Neural cell (in vitro differentiated cells): ENCODE measurements at regions not wholly inside any gene's neighbourhood (a gene's known extent, or its start where the extent isn't known, plus 50 kb on each side); places are given as distances from the start of the nearest gene placed in this dataset.

Source experiments
- H2AFZ ChIP-seq: fragments of 200-600, 300-800 bp; sonication (generic), shearing (Covaris generic); 2 replicates; pipeline ENCODE4 v1.6.0; 2014; ENCODE audit warnings: low read depth, mild to moderate bottlenecking, antibody characterized with exemption, low read length, moderate library complexity
- H3F3A ChIP-seq: fragments of 200-600 bp; shearing (Covaris generic); 2 replicates; pipeline ENCODE4 v1.6.1; 2016; ENCODE audit warnings: mild to moderate bottlenecking, moderate library complexity, mixed read lengths, antibody characterized with exemption, low read length; ENCODE audit not compliant: insufficient read depth, poor library complexity, severe bottlenecking
- H3K27ac ChIP-seq: fragments of 200-600, 300-800 bp; sonication (generic), shearing (Covaris generic); 2 replicates; pipeline ENCODE4 v1.5.1; 2014; ENCODE audit warnings: mild to moderate bottlenecking, low read length, moderate library complexity
- H3K27me3 ChIP-seq: fragments of 300-800, 200-600 bp; sonication (generic), shearing (Covaris generic); 2 replicates; pipeline ENCODE4 v1.6.0; 2014; ENCODE audit warnings: mild to moderate bottlenecking, low read depth, low read length, moderate library complexity; ENCODE audit not compliant: insufficient read depth
- H3K36me3 ChIP-seq: fragments of 300-800, 200-600 bp; sonication (generic), shearing (Covaris generic); 2 replicates; pipeline ENCODE4 v1.5.1; 2014; ENCODE audit warnings: mild to moderate bottlenecking, antibody characterized with exemption, low read length, moderate library complexity; ENCODE audit not compliant: insufficient read depth
- H3K4me2 ChIP-seq: fragments of 300-800, 200-600 bp; sonication (generic), shearing (Covaris generic); 2 replicates; pipeline ENCODE4 v1.6.0; 2014; ENCODE audit warnings: mild to moderate bottlenecking, low read length
- H3K4me3 ChIP-seq: fragments of 300-800, 200-600 bp; sonication (generic), shearing (Covaris generic); 2 replicates; pipeline ENCODE4 v1.5.1; 2014; ENCODE audit warnings: mild to moderate bottlenecking, low read length, moderate library complexity
- H3K79me2 ChIP-seq: fragments of 200-600 bp; shearing (Covaris generic); replicated peaks from 2 replicates; pipeline ENCODE4 v1.6.0; 2014; ENCODE audit warnings: mild to moderate bottlenecking, low read length, moderate library complexity; ENCODE audit not compliant: insufficient read depth
- H3K9ac ChIP-seq: fragments of 300-800, 200-600 bp; sonication (generic), shearing (Covaris generic); 2 replicates; pipeline ENCODE4 v1.6.1; 2016; ENCODE audit warnings: mild to moderate bottlenecking, low read length, mixed read lengths
- H3K9me2 ChIP-seq: fragments of 200-600 bp; shearing (Covaris generic); 2 replicates; pipeline ENCODE4 v1.6.1; 2016; ENCODE audit warnings: mild to moderate bottlenecking, low read length, mixed read lengths; ENCODE audit not compliant: insufficient read depth
- H3K9me3 ChIP-seq: fragments of 200-600, 300-800 bp; sonication (generic), shearing (Covaris generic); 2 replicates; pipeline ENCODE4 v1.6.1; 2016; ENCODE audit warnings: mild to moderate bottlenecking, mixed run types, low read length, moderate library complexity, mixed read lengths
- H4K20me1 ChIP-seq: fragments of 200-600 bp; shearing (Covaris generic); 2 replicates; pipeline ENCODE4 v1.6.1; 2016; ENCODE audit warnings: mild to moderate bottlenecking, mixed run types; ENCODE audit not compliant: insufficient read depth
- EP300 ChIP-seq: fragments of 450-650 bp; conservative IDR thresholded peaks from 2 replicates; pipeline ENCODE4 v1.6.1; 2014; ENCODE audit warnings: antibody characterized with exemption, mild to moderate bottlenecking, moderate library complexity; ENCODE audit not compliant: poor library complexity, severe bottlenecking
- EZH2 ChIP-seq: fragments of 200-600, 300-800 bp; shearing (Covaris generic), sonication (generic); IDR thresholded peaks from 2 replicates; pipeline ENCODE4 v1.6.1; 2014; ENCODE audit warnings: antibody characterized with exemption, low read length, borderline replicate concordance, mild to moderate bottlenecking; ENCODE audit not compliant: insufficient read depth, poor library complexity, severe bottlenecking
- MXI1 ChIP-seq: fragments of 450-650 bp; conservative IDR thresholded peaks from 2 replicates; pipeline ENCODE4 v1.6.1; 2014; ENCODE audit warnings: antibody characterized with exemption, mild to moderate bottlenecking; ENCODE audit not compliant: poor library complexity, severe bottlenecking
- POLR2AphosphoS5 ChIP-seq: IDR thresholded peaks from 2 replicates; pipeline ENCODE4 v1.6.1; 2012
- RAD21 ChIP-seq: fragments of 450-650 bp; conservative IDR thresholded peaks from 2 replicates; pipeline ENCODE4 v1.6.1; 2014; ENCODE audit warnings: antibody characterized with exemption, mild to moderate bottlenecking, moderate library complexity
- SMC3 ChIP-seq: fragments of 450-650 bp; conservative IDR thresholded peaks from 2 replicates; pipeline ENCODE4 v1.6.1; 2014; ENCODE audit warnings: antibody characterized with exemption, mild to moderate bottlenecking, moderate library complexity; ENCODE audit not compliant: poor library complexity
- TAF1 ChIP-seq: IDR thresholded peaks from 2 replicates; pipeline ENCODE4 v1.6.1; 2012; ENCODE audit warnings: low read depth
- TF ChIP-seq, protein P1 (sequence below): fragments of 450-650 bp; IDR thresholded peaks from 2 replicates; pipeline ENCODE4 v1.5.1; 2014; ENCODE audit warnings: antibody characterized with exemption, mild to moderate bottlenecking, moderate library complexity; ENCODE audit not compliant: poor library complexity, severe bottlenecking
- TF ChIP-seq, protein P2 (sequence below): IDR thresholded peaks from 2 replicates; pipeline ENCODE4 v1.6.1; 2012; ENCODE audit warnings: borderline replicate concordance

- H3F3A ChIP-seq: no peaks in the 10 kb centered on the region
- H3K9ac ChIP-seq: no peak overlapping the region
- no peaks in the 10 kb centered on the region for H3K36me3 ChIP-seq
- no peaks in the 10 kb centered on the region for H3K9me3 ChIP-seq
- TF ChIP-seq, protein P1, sequence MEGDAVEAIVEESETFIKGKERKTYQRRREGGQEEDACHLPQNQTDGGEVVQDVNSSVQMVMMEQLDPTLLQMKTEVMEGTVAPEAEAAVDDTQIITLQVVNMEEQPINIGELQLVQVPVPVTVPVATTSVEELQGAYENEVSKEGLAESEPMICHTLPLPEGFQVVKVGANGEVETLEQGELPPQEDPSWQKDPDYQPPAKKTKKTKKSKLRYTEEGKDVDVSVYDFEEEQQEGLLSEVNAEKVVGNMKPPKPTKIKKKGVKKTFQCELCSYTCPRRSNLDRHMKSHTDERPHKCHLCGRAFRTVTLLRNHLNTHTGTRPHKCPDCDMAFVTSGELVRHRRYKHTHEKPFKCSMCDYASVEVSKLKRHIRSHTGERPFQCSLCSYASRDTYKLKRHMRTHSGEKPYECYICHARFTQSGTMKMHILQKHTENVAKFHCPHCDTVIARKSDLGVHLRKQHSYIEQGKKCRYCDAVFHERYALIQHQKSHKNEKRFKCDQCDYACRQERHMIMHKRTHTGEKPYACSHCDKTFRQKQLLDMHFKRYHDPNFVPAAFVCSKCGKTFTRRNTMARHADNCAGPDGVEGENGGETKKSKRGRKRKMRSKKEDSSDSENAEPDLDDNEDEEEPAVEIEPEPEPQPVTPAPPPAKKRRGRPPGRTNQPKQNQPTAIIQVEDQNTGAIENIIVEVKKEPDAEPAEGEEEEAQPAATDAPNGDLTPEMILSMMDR: no peak
- TF ChIP-seq SMC3 (no peak), TAF1 (no peak), RAD21 (no peak), EZH2 (no peak), MXI1 (no peak), POLR2AphosphoS5 (no peak), EP300 (no peak)
- TF ChIP-seq, protein P2, sequence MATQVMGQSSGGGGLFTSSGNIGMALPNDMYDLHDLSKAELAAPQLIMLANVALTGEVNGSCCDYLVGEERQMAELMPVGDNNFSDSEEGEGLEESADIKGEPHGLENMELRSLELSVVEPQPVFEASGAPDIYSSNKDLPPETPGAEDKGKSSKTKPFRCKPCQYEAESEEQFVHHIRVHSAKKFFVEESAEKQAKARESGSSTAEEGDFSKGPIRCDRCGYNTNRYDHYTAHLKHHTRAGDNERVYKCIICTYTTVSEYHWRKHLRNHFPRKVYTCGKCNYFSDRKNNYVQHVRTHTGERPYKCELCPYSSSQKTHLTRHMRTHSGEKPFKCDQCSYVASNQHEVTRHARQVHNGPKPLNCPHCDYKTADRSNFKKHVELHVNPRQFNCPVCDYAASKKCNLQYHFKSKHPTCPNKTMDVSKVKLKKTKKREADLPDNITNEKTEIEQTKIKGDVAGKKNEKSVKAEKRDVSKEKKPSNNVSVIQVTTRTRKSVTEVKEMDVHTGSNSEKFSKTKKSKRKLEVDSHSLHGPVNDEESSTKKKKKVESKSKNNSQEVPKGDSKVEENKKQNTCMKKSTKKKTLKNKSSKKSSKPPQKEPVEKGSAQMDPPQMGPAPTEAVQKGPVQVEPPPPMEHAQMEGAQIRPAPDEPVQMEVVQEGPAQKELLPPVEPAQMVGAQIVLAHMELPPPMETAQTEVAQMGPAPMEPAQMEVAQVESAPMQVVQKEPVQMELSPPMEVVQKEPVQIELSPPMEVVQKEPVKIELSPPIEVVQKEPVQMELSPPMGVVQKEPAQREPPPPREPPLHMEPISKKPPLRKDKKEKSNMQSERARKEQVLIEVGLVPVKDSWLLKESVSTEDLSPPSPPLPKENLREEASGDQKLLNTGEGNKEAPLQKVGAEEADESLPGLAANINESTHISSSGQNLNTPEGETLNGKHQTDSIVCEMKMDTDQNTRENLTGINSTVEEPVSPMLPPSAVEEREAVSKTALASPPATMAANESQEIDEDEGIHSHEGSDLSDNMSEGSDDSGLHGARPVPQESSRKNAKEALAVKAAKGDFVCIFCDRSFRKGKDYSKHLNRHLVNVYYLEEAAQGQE: no peak
- H3K4me2 ChIP-seq: no peak overlapping the region
- H3K4me3 ChIP-seq: no peak overlapping the region
- no peak overlapping the region for H2AFZ ChIP-seq
- H3K27ac ChIP-seq: no peak overlapping the region
- no peaks in the 10 kb centered on the region for H3K9me2 ChIP-seq
- H3K79me2 ChIP-seq: no peaks in the 10 kb centered on the region
- no peaks in the 10 kb centered on the region for H4K20me1 ChIP-seq
- no peaks in the 10 kb centered on the region for H3K27me3 ChIP-seq
Measured at GRCh38 chr10:83942410-83942809, 196.9 kb upstream of the GHITM start.

GRCh38 chr10:83943049-83943448 is 196.3 kb upstream of the GHITM start:
- Histone ChIP-seq H4K20me1 (no peaks in the 10 kb centered on the region), H3F3A (no peaks in the 10 kb centered on the region), H3K27ac (no peak overlapping the region), H2AFZ (no peak overlapping the region), H3K9me3 (no peaks in the 10 kb centered on the region), H3K79me2 (no peaks in the 10 kb centered on the region), H3K4me2 (no peak overlapping the region), H3K9ac (no peak overlapping the region), H3K36me3 (no peaks in the 10 kb centered on the region), H3K4me3 (no peak overlapping the region), H3K9me2 (no peaks in the 10 kb centered on the region), H3K27me3 (no peaks in the 10 kb centered on the region)
- TF ChIP-seq, protein P2: no peak
- TF ChIP-seq, protein P1: no peak
- TF ChIP-seq SMC3: no peak
- no peak for TF ChIP-seq EP300
- TF ChIP-seq EZH2: no peak
- no peak for TF ChIP-seq MXI1
- TF ChIP-seq TAF1: no peak
- TF ChIP-seq POLR2AphosphoS5: no peak
- no peak for TF ChIP-seq RAD21
